Left hindlimb (tissue), 1 donor: ENCODE measurements at regions not wholly inside any gene's neighbourhood (a gene's known extent, or its start where the extent isn't known, plus 50 kb on each side); places are given as distances from the start of the nearest gene placed in this dataset.

Source experiments
- DNase-seq: peaks from one replicate; pipeline ENCODE4 v3.0.0-alpha.2; 2018

GRCh38 chr3:107242579-107242978 is 134.7 kb upstream of the CCDC54 start:
- DNase-seq = no peak

GRCh38 chr3:107247116-107247515 is 130.1 kb upstream of the CCDC54 start:
- DNase-seq = no peak

GRCh38 chr3:107249132-107249531 is 128.1 kb upstream of the CCDC54 start:
- DNase-seq = no peak

- DNase-seq = no peak
Observed at GRCh38 chr3:107250221-107250620, 127.0 kb upstream of the CCDC54 start.

- DNase-seq = no peak
Observed at GRCh38 chr3:107251819-107252218, 125.4 kb upstream of the CCDC54 start.

GRCh38 chr3:107256963-107257362 is 120.3 kb upstream of the CCDC54 start:
- DNase-seq = no peak

GRCh38 chr3:107258300-107258699 is 118.9 kb upstream of the CCDC54 start:
- DNase-seq = no peak

- DNase-seq = no peak
Observed at GRCh38 chr3:107260207-107260606, 117.0 kb upstream of the CCDC54 start.

- no peak for DNase-seq
Observed at GRCh38 chr3:107263269-107264021, 113.8 kb upstream of the CCDC54 start.

GRCh38 chr3:107264888-107265287 is 112.4 kb upstream of the CCDC54 start:
- DNase-seq = no peak

GRCh38 chr3:107265526-107265925 is 111.7 kb upstream of the CCDC54 start:
- no peak for DNase-seq

- DNase-seq = no peak
Observed at GRCh38 chr3:107268469-107268868, 108.8 kb upstream of the CCDC54 start.

- DNase-seq = no peak
Observed at GRCh38 chr3:107269136-107269535, 108.1 kb upstream of the CCDC54 start.

- no peak for DNase-seq
Observed at GRCh38 chr3:107271787-107272387, 105.4 kb upstream of the CCDC54 start.

GRCh38 chr3:107272471-107272870 is 104.8 kb upstream of the CCDC54 start:
- DNase-seq = no peak

- DNase-seq = no peak
Observed at GRCh38 chr3:107272885-107273284, 104.4 kb upstream of the CCDC54 start.

- DNase-seq = no peak
Observed at GRCh38 chr3:107273771-107274170, 103.5 kb upstream of the CCDC54 start.

- no peak for DNase-seq
Observed at GRCh38 chr3:107275511-107275910, 101.7 kb upstream of the CCDC54 start.

GRCh38 chr3:107283948-107284347 is 93.3 kb upstream of the CCDC54 start:
- no peak for DNase-seq

GRCh38 chr3:107284612-107285011 is 92.6 kb upstream of the CCDC54 start:
- DNase-seq = no peak

GRCh38 chr3:107285197-107285596 is 92.0 kb upstream of the CCDC54 start:
- no peak for DNase-seq

GRCh38 chr3:107289354-107289753 is 87.9 kb upstream of the CCDC54 start:
- no peak for DNase-seq

- DNase-seq = no peak
Observed at GRCh38 chr3:107294117-107294516, 83.1 kb upstream of the CCDC54 start.

GRCh38 chr3:107297597-107297996 is 79.6 kb upstream of the CCDC54 start:
- no peak for DNase-seq

GRCh38 chr3:107307205-107307604 is 70.0 kb upstream of the CCDC54 start:
- no peak for DNase-seq
